Fibroblast of skin of right quadriceps (primary cell): ENCODE measurements at regions not wholly inside any gene's neighbourhood (a gene's known extent, or its start where the extent isn't known, plus 50 kb on each side); places are given as distances from the start of the nearest gene placed in this dataset.
A peak's percentile ranks its signal among the peaks of the same experiment; 100 is the strongest.

Experiments
- DNase-seq: peaks from one replicate; pipeline ENCODE4 v3.0.0-alpha.2; 2013

GRCh38 chr7:53719122-53719521 lies 683.7 kb downstream of the POM121L12 start:
- no peak for DNase-seq

- DNase-seq: no peak
These were observed 705.5 kb downstream of the POM121L12 start for GRCh38 chr7:53740971-53741370.

- no peak for DNase-seq
These were observed 708.4 kb downstream of the POM121L12 start for GRCh38 chr7:53743697-53744402.

- DNase-seq: no peak
These were observed 708.9 kb downstream of the POM121L12 start for GRCh38 chr7:53744403-53744760.

- no peak for DNase-seq
These were observed 721.5 kb downstream of the POM121L12 start for GRCh38 chr7:53756946-53757345.

GRCh38 chr7:53768186-53768585 lies 732.8 kb downstream of the POM121L12 start:
- DNase-seq: no peak

GRCh38 chr7:53771701-53772100 lies 736.3 kb downstream of the POM121L12 start:
- no peak for DNase-seq

- no peak for DNase-seq
These were observed 740.9 kb downstream of the POM121L12 start for GRCh38 chr7:53776323-53776722.

GRCh38 chr7:53789741-53790140 lies 752.4 kb upstream of the VSTM2A start:
- DNase-seq: no peak

GRCh38 chr7:53794816-53795215 lies 747.4 kb upstream of the VSTM2A start:
- no peak for DNase-seq

GRCh38 chr7:53800746-53801145 lies 741.4 kb upstream of the VSTM2A start:
- DNase-seq: peak; percentile 5

GRCh38 chr7:53806119-53806518 lies 736.1 kb upstream of the VSTM2A start:
- DNase-seq: no peak

GRCh38 chr7:53811555-53812079 lies 730.6 kb upstream of the VSTM2A start:
- peak; percentile 10 for DNase-seq

GRCh38 chr7:53812135-53812534 lies 730.0 kb upstream of the VSTM2A start:
- no peak for DNase-seq

GRCh38 chr7:53835301-53835700 lies 706.9 kb upstream of the VSTM2A start:
- DNase-seq: no peak

- DNase-seq: no peak
These were observed 664.5 kb upstream of the VSTM2A start for GRCh38 chr7:53877688-53878087.

- no peak for DNase-seq
These were observed 641.2 kb upstream of the VSTM2A start for GRCh38 chr7:53900856-53901528.

GRCh38 chr7:53904355-53904754 lies 637.8 kb upstream of the VSTM2A start:
- no peak for DNase-seq

- no peak for DNase-seq
These were observed 624.5 kb upstream of the VSTM2A start for GRCh38 chr7:53917637-53918036.

GRCh38 chr7:53920011-53920410 lies 622.2 kb upstream of the VSTM2A start:
- DNase-seq: no peak

GRCh38 chr7:53940483-53940882 lies 601.7 kb upstream of the VSTM2A start:
- DNase-seq: no peak

GRCh38 chr7:53947732-53948131 lies 594.4 kb upstream of the VSTM2A start:
- DNase-seq: no peak

GRCh38 chr7:53965716-53966115 lies 576.5 kb upstream of the VSTM2A start:
- no peak for DNase-seq

GRCh38 chr7:53983480-53983879 lies 558.7 kb upstream of the VSTM2A start:
- DNase-seq: no peak

GRCh38 chr7:53984776-53985175 lies 557.4 kb upstream of the VSTM2A start:
- no peak for DNase-seq
